Skeletal muscle satellite cell (primary cell): ENCODE measurements at regions not wholly inside any gene's neighbourhood (a gene's known extent, or its start where the extent isn't known, plus 50 kb on each side); places are given as distances from the start of the nearest gene placed in this dataset. TPM values are rescaled to one million over a fixed set of nuclear protein-coding genes. Genes with fewer than 3 reads are reported as not detected.

Experiments
- small RNA-seq: library from RNA; depleted of rRNA; stranded (forward); fragments of <200 nt; gene quantifications from one replicate; pipeline ENCODE3, GENCODE V24; 2012

Small RNA genes in the stretch of these regions (small RNA-seq; reads per million reads assigned to genes)
- gene RNU6-635P = not detected
